ENCODE measurements at regions not wholly inside any gene's neighbourhood (a gene's known extent, or its start where the extent isn't known, plus 50 kb on each side); places are given as distances from the start of the nearest gene placed in this dataset.

DNA sequence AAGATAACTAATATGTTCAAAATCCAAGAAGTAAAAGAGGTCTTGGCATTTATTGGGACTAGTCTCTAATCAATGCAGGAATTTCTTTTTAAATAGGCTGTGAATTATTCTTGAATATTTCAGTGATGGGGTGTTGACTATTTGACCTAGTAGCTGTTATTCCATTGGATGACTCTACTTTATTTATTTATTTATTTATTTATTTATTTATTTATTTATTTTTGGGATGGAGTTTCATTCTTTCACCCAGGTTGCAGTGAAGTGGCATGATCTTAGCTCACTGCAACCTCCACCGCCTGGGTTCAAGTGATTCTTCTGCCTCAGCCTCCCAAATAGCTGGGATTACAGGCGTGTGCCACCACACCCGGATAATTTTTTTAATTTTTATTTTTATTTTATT is 1227.8 kb downstream of the ZPLD1 start:
- TF ChIP-seq, protein P1, sequence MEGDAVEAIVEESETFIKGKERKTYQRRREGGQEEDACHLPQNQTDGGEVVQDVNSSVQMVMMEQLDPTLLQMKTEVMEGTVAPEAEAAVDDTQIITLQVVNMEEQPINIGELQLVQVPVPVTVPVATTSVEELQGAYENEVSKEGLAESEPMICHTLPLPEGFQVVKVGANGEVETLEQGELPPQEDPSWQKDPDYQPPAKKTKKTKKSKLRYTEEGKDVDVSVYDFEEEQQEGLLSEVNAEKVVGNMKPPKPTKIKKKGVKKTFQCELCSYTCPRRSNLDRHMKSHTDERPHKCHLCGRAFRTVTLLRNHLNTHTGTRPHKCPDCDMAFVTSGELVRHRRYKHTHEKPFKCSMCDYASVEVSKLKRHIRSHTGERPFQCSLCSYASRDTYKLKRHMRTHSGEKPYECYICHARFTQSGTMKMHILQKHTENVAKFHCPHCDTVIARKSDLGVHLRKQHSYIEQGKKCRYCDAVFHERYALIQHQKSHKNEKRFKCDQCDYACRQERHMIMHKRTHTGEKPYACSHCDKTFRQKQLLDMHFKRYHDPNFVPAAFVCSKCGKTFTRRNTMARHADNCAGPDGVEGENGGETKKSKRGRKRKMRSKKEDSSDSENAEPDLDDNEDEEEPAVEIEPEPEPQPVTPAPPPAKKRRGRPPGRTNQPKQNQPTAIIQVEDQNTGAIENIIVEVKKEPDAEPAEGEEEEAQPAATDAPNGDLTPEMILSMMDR (IDR thresholded peaks at IDR 0.05), result no peak
- no peak for TF ChIP-seq POLR2AphosphoS5 (IDR thresholded peaks at IDR 0.05; ENCODE audit: insufficient read depth in 1 of 2, low read depth in 1 of 2)
